ENCODE measurements at regions not wholly inside any gene's neighbourhood (a gene's known extent, or its start where the extent isn't known, plus 50 kb on each side); places are given as distances from the start of the nearest gene placed in this dataset.

GRCh38 chr1:221109930-221110329, 230.7 kb downstream of the HLX start:
- no peak for DNase-seq
- no peaks in the 10 kb centered on the region for H3K9me3 ChIP-seq
- H3K36me3 ChIP-seq (ENCODE audit: low read depth, missing control alignments) = no peaks in the 10 kb centered on the region
- no peak overlapping the region for H3K27ac ChIP-seq
- no peaks in the 10 kb centered on the region for H3K4me1 ChIP-seq
- intact Hi-C loops (cut with DNase I; ENCODE audit: low total_unique reads) = no loop called here
- TF ChIP-seq POLR2A (IDR thresholded peaks at IDR 0.05) = no peak
- TF ChIP-seq CTCF (IDR thresholded peaks at IDR 0.05) = no peak
- H3K27me3 ChIP-seq = no peaks in the 10 kb centered on the region
- no peak overlapping the region for H3K4me3 ChIP-seq

GRCh38 chr1:221117133-221117532, 237.9 kb downstream of the HLX start:
- Histone ChIP-seq H3K27me3 (no peaks in the 10 kb centered on the region), H3K4me3 (no peak overlapping the region), H3K9me3 (no peaks in the 10 kb centered on the region), H3K27ac (no peak overlapping the region), H3K36me3 (ENCODE audit: low read depth, missing control alignments) (no peaks in the 10 kb centered on the region), H3K4me1 (no peaks in the 10 kb centered on the region)
- no peak for DNase-seq
- TF ChIP-seq CTCF (IDR thresholded peaks at IDR 0.05) (no peak), POLR2A (IDR thresholded peaks at IDR 0.05) (no peak)
- WGBS, 2 donors = 80 to 86% methylated on average over 1 of the region's 1 CpG
- intact Hi-C loops (cut with DNase I; ENCODE audit: low total_unique reads) = no loop called here

- Histone ChIP-seq H3K27ac (no peak overlapping the region), H3K4me1 (no peaks in the 10 kb centered on the region), H3K9me3 (no peaks in the 10 kb centered on the region), H3K27me3 (no peaks in the 10 kb centered on the region), H3K36me3 (ENCODE audit: low read depth, missing control alignments) (no peaks in the 10 kb centered on the region), H3K4me3 (no peak overlapping the region)
- TF ChIP-seq POLR2A (IDR thresholded peaks at IDR 0.05) (no peak), CTCF (IDR thresholded peaks at IDR 0.05) (no peak)
- intact Hi-C loops (cut with DNase I; ENCODE audit: low total_unique reads) = no loop called here
- no peak for DNase-seq
- 43 to 65% methylated on average over 3 of the region's 3 CpGs for WGBS, 2 donors
These were observed 238.3 kb downstream of the HLX start for GRCh38 chr1:221117548-221117951.

GRCh38 chr1:221118176-221118937, 239.1 kb downstream of the HLX start:
- intact Hi-C loops (cut with DNase I; ENCODE audit: low total_unique reads) = no loop called here
- no peaks in the 10 kb centered on the region for H3K27me3 ChIP-seq
- H3K36me3 ChIP-seq (ENCODE audit: low read depth, missing control alignments) = no peaks in the 10 kb centered on the region
- TF ChIP-seq CTCF (IDR thresholded peaks at IDR 0.05) (no peak), POLR2A (IDR thresholded peaks at IDR 0.05) (no peak)
- no peak overlapping the region for H3K27ac ChIP-seq
- H3K9me3 ChIP-seq = no peaks in the 10 kb centered on the region
- no peaks in the 10 kb centered on the region for H3K4me1 ChIP-seq
- H3K4me3 ChIP-seq = no peak overlapping the region
- DNase-seq = no peak
- WGBS, 2 donors = 66 to 70% methylated on average over 3 of the region's 3 CpGs

- no peak for DNase-seq
- no peak for TF ChIP-seq POLR2A (IDR thresholded peaks at IDR 0.05)
- TF ChIP-seq CTCF (IDR thresholded peaks at IDR 0.05) = no peak
- Histone ChIP-seq H3K36me3 (ENCODE audit: low read depth, missing control alignments) (no peaks in the 10 kb centered on the region), H3K27me3 (no peaks in the 10 kb centered on the region), H3K4me3 (no peak overlapping the region), H3K4me1 (no peaks in the 10 kb centered on the region), H3K27ac (no peak overlapping the region), H3K9me3 (no peaks in the 10 kb centered on the region)
- intact Hi-C loops (cut with DNase I; ENCODE audit: low total_unique reads) = no loop called here
- WGBS, 2 donors = 86 to 87% methylated on average over 1 of the region's 1 CpG
These were observed 239.7 kb downstream of the HLX start for GRCh38 chr1:221118938-221119320.

All from testis (tissue), 2 donors.